ENCODE measurements at regions not wholly inside any gene's neighbourhood (a gene's known extent, or its start where the extent isn't known, plus 50 kb on each side); places are given as distances from the start of the nearest gene placed in this dataset.
"Not testable (repeated sequence)": the region's sequence is repeated elsewhere in the genome, so short reads cannot be mapped to it uniquely, and the experiment has no call there.

GRCh38 chr6:101116337-101116736 is 235.2 kb upstream of the ASCC3 start:
- FAIRE-seq, result no peak

- FAIRE-seq, result no peak
Observed at GRCh38 chr6:101117393-101118135, 236.4 kb upstream of the ASCC3 start.

- no peak for FAIRE-seq
Observed at GRCh38 chr6:101118136-101118396, 236.9 kb upstream of the ASCC3 start.

GRCh38 chr6:101120747-101121146 is 239.6 kb upstream of the ASCC3 start:
- FAIRE-seq, result no peak

DNA sequence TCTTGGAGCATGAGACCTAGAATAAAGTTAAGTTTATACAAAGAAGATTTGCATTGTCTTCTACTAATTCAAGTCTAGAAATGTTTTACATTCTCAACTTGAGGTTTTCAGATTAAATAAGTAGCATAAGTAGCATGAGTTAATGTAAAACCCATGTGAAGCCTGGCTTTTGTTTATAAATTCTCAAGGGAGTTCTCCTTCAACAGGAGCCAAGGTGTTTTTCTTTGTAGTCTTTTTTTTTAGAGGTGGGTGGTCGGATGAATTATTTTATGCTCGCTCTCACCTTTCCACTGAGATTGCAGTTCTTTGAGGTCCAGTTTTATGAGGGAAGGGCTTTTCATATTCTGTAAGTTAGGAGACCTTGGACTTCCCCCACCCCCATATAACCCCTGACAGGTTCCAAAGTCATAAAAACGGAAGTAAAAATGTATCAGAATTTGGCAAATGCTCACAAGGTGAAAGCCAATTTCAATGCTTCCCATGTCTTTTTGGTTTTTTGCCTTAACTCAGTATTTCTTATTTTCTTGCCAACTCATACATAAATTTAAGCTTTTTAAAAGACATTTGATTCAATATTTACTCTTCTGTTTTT is 244.3 kb upstream of the ASCC3 start:
- FAIRE-seq, result no peak

- FAIRE-seq, result no peak
Observed at GRCh38 chr6:101126501-101126900, 245.4 kb upstream of the ASCC3 start.

DNA sequence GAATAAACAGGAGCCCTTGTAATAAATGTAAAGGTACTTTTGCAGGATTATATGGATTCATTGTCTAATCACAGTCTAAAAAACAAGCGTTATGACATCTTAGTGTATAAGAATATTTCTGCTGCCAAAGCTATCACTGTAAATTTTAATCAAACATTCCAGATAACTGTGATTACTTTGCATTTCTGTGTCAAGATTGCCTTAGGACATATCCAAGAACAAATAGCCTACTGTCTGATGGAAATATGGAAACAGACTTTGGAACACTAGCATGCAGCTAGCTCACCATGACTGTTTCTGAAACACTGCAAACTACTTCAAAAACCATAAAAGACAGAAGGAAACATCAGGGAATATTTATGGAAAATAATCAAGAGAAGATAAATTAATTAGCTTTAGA is 248.7 kb upstream of the ASCC3 start:
- FAIRE-seq, result no peak

DNA sequence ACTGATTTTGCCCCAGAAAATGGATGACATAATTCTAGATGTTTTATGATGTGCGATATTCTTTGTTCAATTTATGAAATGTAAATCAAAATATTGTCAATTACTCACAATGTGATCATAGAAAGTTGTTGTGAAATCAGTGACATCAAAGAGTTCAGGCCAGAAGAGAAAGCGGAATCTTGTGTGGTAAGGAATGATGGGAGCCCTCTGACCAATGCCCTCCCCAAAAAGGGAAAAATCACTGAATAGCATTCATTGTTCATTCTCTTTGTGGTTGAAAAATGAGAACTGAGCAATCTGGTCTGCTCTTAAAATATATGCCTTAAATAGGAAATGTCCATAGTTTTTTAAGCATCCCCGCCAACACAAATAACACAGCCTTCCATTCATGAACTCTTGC is 247.1 kb upstream of the GRIK2 start:
- FAIRE-seq, result no peak

GRCh38 chr6:101150226-101150625 is 243.3 kb upstream of the GRIK2 start:
- FAIRE-seq, result no peak

- FAIRE-seq, result not testable (repeated sequence)
Observed at GRCh38 chr6:101157638-101158037, 235.9 kb upstream of the GRIK2 start.

- no peak for FAIRE-seq
Observed at GRCh38 chr6:101163611-101164010, 229.9 kb upstream of the GRIK2 start.

- no peak for FAIRE-seq
Observed at GRCh38 chr6:101167638-101168037, 225.9 kb upstream of the GRIK2 start.

DNA sequence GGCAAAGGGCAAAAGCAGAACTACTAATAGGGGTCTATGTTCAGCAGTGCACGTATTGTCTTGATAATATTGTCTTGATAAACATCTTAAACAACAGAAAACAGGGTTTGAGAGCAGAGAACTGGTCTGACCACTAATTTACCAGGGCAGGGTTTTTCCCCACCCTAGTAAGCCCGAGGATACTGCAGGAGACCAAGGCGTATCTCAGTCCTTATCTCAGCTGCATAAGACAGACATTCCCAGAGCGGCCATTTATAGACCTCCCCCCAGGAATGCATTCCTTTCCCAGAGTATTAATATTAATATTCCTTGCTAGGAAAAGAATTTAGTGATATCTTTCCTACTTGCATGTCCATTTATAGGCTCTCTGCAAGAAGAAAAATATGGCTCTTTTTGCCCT is 222.5 kb upstream of the GRIK2 start:
- not testable (repeated sequence) for FAIRE-seq

DNA sequence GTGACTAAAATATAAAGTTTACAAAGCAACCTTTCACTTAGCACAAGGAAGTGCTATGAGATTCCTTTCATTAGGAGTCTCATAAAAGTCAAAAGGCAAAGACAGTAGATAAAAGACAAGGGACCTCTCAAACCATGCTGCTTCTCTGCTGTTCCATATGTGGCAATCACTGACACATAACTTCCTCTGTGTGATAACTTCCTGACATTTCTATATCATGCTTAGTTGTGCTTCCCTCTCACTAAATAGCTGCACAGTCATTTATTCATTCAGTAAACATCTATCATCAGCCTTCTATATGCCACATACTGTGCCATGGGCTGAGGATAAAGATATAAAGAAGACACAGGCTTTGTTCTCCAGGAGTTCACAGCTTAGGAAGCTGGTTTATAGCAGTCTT is 214.8 kb upstream of the GRIK2 start:
- no peak for FAIRE-seq

DNA sequence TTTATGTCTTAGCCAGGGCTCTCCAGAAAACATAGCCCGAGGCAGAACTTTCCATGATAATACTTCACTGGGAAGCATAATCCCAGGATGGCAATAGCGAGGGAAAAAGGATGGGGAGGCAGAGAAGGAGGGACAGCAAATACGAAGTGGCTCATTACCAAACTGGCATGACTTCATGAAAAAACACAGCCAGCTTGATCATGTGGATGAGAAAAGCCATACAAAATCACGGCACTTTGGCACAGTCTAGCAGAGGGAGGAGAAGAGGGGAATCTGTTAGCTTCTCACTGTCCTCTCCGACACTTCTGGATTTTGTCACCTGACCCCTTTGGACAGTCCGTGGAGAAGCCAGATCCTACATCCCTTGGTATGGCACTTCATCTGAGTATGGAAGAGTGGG is 212.5 kb upstream of the GRIK2 start:
- no peak for FAIRE-seq

- FAIRE-seq, result not testable (repeated sequence)
Observed at GRCh38 chr6:101188285-101188798, 205.2 kb upstream of the GRIK2 start.

GRCh38 chr6:101195588-101195987 is 197.9 kb upstream of the GRIK2 start:
- no peak for FAIRE-seq

DNA sequence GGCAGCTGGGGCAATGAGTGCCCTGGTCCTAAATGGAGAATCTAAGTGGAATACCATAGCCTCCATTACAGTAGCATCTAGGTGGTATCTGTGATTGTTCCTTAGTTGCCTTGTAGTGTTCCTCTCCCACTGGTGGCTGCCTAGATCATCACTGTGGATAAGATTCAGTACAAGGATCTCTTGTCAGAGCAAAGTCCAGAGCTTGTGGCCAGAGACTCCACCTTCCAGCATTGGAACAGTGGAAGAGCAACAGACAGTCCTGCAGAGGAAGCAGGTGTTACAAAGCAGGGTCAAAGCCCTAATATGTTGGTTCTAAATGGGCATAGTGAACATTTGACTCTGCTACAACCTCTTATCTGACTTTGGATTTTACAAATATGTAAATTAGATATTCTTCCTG is 194.1 kb upstream of the GRIK2 start:
- no peak for FAIRE-seq

- no peak for FAIRE-seq
Observed at GRCh38 chr6:101202867-101203374, 190.6 kb upstream of the GRIK2 start.

DNA sequence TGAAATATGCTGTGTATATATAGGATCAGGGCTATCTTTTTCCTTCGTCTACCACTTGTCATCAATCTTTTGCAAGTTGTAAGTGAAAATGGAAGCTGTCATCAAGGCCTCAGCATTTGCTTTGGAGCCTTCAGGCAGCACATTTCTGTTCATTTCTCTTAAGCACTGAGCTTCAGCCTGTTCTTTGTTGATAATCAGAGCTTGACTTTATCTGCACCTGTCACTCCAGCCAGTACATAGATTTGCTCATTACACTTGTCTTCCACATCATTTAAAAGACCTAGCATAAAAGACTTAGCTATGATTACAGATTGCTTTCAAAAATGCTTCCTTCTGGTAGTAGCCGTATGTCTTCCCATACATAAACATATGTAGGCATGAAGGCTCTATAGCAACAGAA is 189.8 kb upstream of the GRIK2 start:
- no peak for FAIRE-seq

GRCh38 chr6:101208152-101208551 is 185.4 kb upstream of the GRIK2 start:
- no peak for FAIRE-seq

GRCh38 chr6:101212640-101213039 is 180.9 kb upstream of the GRIK2 start:
- no peak for FAIRE-seq

DNA sequence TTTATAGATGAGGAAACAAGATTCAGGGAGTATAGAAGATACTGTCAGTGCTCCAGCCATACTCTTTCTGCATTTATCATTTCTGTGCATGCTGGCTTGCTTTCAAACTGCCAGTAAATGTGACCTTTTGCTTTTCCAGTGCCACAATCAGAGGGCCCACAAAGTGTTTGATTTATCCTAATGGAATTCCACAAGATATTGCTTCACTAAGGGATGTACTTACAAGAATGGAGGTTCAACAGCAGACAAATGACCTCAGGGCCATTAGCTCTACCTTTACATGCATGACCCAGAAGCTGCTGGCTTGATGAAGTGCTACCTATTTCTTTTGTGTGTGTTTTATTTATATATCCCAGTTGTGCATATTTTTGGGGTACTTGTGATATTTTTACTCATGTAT is 171.5 kb upstream of the GRIK2 start:
- FAIRE-seq, result no peak

DNA sequence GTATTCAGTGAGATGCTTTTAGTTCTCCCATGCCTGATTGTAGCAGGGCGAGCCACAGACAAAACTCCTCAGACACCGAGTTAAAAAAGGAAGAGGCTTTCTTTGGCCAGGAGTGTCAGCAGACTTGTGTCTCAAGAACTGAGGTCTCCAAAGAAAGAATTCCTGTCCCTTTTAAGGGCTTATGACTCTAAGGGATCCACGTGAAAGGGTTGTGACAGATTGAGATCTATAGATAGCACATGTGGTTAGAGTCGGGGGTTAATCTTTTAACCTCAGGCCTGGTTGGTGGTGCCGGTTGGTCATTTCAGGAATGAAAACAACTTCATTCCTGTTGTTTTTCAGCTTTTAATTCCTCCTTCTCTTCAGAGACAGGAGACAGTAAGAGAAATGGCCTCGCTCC is 168.8 kb upstream of the GRIK2 start:
- no peak for FAIRE-seq

DNA sequence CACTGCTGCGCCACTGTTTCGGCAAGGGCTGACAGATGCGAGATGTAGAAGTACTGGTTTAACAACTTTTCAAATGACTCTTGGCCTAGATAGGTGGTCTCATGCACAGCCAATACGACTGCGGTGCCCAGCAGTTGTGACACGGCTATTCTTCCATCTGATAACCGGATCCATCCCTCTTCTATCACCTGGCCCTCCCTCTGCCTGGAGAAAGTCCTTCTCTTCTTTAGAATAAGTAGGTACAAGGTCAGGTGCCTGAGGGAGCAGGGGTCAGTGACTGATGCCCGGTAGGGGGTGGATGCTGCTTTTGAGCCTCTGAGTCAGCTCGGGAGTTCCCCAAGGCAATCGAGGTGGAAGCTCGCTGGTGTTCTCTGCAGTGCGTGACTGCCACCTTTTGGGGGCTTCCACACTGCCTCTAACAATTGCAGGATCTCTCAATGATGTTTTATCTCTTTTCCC is 166.8 kb upstream of the GRIK2 start:
- FAIRE-seq, result no peak
